ENCODE measurements at regions not wholly inside any gene's neighbourhood (a gene's known extent, or its start where the extent isn't known, plus 50 kb on each side); places are given as distances from the start of the nearest gene placed in this dataset.
"Not testable (repeated sequence)": the region's sequence is repeated elsewhere in the genome, so short reads cannot be mapped to it uniquely, and the experiment has no call there.

- TF ChIP-seq SUZ12 (IDR thresholded peaks at IDR 0.05; ENCODE audit: extremely low read depth, insufficient read depth, insufficient read length) (no peak), ZNF274 (IDR thresholded peaks at IDR 0.05; ENCODE audit: low read depth, low read length) (no peak), YY1 (IDR thresholded peaks at IDR 0.05; ENCODE audit: insufficient read depth, insufficient read length) (no peak)
Observed at GRCh38 chr11:57903011-57903410, 120.7 kb upstream of the OR9Q1 start.

GRCh38 chr11:57903441-57904123 is 120.1 kb upstream of the OR9Q1 start:
- H3K9ac ChIP-seq (ENCODE audit: insufficient read length, low read depth), result no peak overlapping the region
- TF ChIP-seq ZNF274 (IDR thresholded peaks at IDR 0.05; ENCODE audit: low read depth, low read length), result no peak
- TF ChIP-seq YY1 (IDR thresholded peaks at IDR 0.05; ENCODE audit: insufficient read depth, insufficient read length), result no peak
- TF ChIP-seq SUZ12 (IDR thresholded peaks at IDR 0.05; ENCODE audit: extremely low read depth, insufficient read depth, insufficient read length), result no peak
- H3K4me3 ChIP-seq (ENCODE audit: insufficient read length, low read depth), result no peak overlapping the region
- no peaks in the 10 kb centered on the region for H3K36me3 ChIP-seq (ENCODE audit: insufficient read depth, insufficient read length, low read length)
- no peaks in the 10 kb centered on the region for H3K4me1 ChIP-seq (ENCODE audit: insufficient read depth, insufficient read length)
- no peak for DNase-seq (ENCODE audit: low read depth, low spot score)
- no peaks in the 10 kb centered on the region for H3K27me3 ChIP-seq (ENCODE audit: insufficient read depth, insufficient read length)
- peaks cover 23% of the 10 kb centered on the region for H3K9me3 ChIP-seq (ENCODE audit: insufficient read depth, low read length)

More at GRCh38 chr11:57903011-57903410, 120.7 kb upstream of the OR9Q1 start:
- peaks cover 23% of the 10 kb centered on the region for H3K9me3 ChIP-seq (ENCODE audit: insufficient read depth, low read length)
- no peak overlapping the region for H3K9ac ChIP-seq (ENCODE audit: insufficient read length, low read depth)
- H3K27me3 ChIP-seq (ENCODE audit: insufficient read depth, insufficient read length), result no peaks in the 10 kb centered on the region
- H3K36me3 ChIP-seq (ENCODE audit: insufficient read depth, insufficient read length, low read length), result no peaks in the 10 kb centered on the region
- DNase-seq (ENCODE audit: low read depth, low spot score), result no peak
- no peak overlapping the region for H3K4me3 ChIP-seq (ENCODE audit: insufficient read length, low read depth)
- no peaks in the 10 kb centered on the region for H3K4me1 ChIP-seq (ENCODE audit: insufficient read depth, insufficient read length)

DNA sequence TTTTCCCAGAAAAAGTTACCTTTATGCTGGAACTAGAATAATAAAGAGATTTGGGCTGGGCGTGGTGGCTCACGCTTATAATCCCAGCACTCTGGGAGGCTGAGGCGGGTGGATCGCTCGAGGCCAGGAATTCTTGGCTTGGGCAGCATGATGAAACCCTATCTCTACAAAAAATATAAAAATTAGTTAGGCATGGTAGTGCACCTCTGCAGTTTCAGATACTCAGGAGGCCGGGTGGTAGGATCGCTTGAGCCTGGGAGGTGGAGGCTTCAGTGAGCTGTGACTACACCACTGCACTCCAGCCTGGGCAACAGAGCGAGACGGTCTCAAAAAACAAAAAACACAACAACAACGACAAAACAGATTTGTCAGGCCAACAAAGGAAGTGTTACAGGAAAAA is 119.3 kb upstream of the OR9Q1 start:
- Histone ChIP-seq H3K9me3 (ENCODE audit: insufficient read depth, low read length) (peaks cover 23% of the 10 kb centered on the region), H3K4me1 (ENCODE audit: insufficient read depth, insufficient read length) (no peaks in the 10 kb centered on the region), H3K4me3 (ENCODE audit: insufficient read length, low read depth) (no peak overlapping the region), H3K9ac (ENCODE audit: insufficient read length, low read depth) (no peak overlapping the region), H3K36me3 (ENCODE audit: insufficient read depth, insufficient read length, low read length) (no peaks in the 10 kb centered on the region), H3K27me3 (ENCODE audit: insufficient read depth, insufficient read length) (no peaks in the 10 kb centered on the region)
- no peak for DNase-seq (ENCODE audit: low read depth, low spot score)
- TF ChIP-seq SUZ12 (IDR thresholded peaks at IDR 0.05; ENCODE audit: extremely low read depth, insufficient read depth, insufficient read length) (no peak), YY1 (IDR thresholded peaks at IDR 0.05; ENCODE audit: insufficient read depth, insufficient read length) (no peak), ZNF274 (IDR thresholded peaks at IDR 0.05; ENCODE audit: low read depth, low read length) (no peak)

DNA sequence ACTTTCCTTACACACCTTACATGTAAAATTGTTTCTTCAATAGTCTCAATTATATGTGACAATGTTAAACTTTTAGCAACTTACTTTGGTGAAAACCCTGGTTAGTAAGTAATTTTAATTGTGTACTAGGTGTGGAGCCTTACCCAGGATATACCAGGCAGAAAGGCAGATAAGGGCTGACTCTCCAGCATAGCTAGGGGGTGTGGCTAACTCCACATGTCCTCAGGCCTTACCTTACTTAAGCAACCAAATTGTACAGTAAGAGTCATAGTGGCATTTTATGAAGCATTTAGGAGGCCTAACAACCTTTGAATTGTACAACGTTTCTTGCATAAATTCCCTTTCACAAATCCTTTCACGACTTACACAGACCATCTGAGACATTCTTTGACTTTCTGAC is 118.2 kb upstream of the OR9Q1 start:
- no peak overlapping the region for H3K9ac ChIP-seq (ENCODE audit: insufficient read length, low read depth)
- H3K4me1 ChIP-seq (ENCODE audit: insufficient read depth, insufficient read length), result no peaks in the 10 kb centered on the region
- H3K36me3 ChIP-seq (ENCODE audit: insufficient read depth, insufficient read length, low read length), result no peaks in the 10 kb centered on the region
- TF ChIP-seq ZNF274 (IDR thresholded peaks at IDR 0.05; ENCODE audit: low read depth, low read length) (no peak), YY1 (IDR thresholded peaks at IDR 0.05; ENCODE audit: insufficient read depth, insufficient read length) (no peak)
- H3K4me3 ChIP-seq (ENCODE audit: insufficient read length, low read depth), result no peak overlapping the region
- no peak for DNase-seq (ENCODE audit: low read depth, low spot score)
- H3K9me3 ChIP-seq (ENCODE audit: insufficient read depth, low read length), result peaks cover 23% of the 10 kb centered on the region
- no peaks in the 10 kb centered on the region for H3K27me3 ChIP-seq (ENCODE audit: insufficient read depth, insufficient read length)

DNA sequence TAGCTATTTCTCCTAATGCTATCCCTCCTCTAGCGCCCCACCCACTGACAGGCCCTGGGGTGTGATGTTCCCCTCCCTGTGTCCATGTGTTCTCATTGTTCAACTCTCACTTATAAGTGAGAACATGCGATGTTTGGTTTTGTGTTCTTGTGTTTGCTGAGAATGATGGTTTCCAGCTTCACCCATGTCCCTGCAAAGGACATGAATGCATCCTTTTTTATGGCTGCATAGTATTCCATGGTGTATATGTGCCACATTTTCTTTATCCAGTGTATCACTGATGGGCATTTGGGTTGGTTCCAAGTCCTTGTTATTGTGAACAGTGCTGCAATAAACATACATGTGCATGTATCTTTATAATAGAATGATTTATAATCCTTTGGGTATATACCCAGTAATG is 115.3 kb upstream of the OR9Q1 start:
- H3K9ac ChIP-seq (ENCODE audit: insufficient read length, low read depth); H3K36me3 ChIP-seq (ENCODE audit: insufficient read depth, insufficient read length, low read length); H3K4me1 ChIP-seq (ENCODE audit: insufficient read depth, insufficient read length); H3K4me3 ChIP-seq (ENCODE audit: insufficient read length, low read depth); H3K27me3 ChIP-seq (ENCODE audit: insufficient read depth, insufficient read length); DNase-seq (ENCODE audit: low read depth, low spot score): not testable (repeated sequence)
- H3K9me3 ChIP-seq (ENCODE audit: insufficient read depth, low read length), result peaks cover 23% of the 10 kb centered on the region

DNA sequence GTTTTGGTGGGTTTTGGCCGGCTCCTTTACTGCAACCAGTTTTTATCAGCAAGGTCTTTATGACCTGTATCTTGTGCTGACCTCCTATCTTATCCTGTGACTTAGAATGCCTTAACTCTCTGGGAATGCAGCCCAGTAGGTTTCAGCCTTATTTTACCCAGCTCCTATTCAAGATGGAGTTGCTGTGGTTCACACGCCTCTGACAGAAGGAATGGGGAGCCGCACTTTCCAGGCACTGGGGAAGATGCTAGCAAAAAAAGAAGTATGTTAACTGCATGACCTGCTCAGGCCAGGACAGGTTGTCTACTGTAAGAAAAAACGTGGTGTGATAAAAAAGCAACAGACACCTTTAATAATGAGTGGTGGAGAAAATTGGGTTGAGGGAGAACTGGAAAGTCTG is 112.2 kb upstream of the OR9Q1 start:
- not testable (repeated sequence) for H3K4me3 ChIP-seq (ENCODE audit: insufficient read length, low read depth); H3K9ac ChIP-seq (ENCODE audit: insufficient read length, low read depth); H3K36me3 ChIP-seq (ENCODE audit: insufficient read depth, insufficient read length, low read length); H3K4me1 ChIP-seq (ENCODE audit: insufficient read depth, insufficient read length); H3K9me3 ChIP-seq (ENCODE audit: insufficient read depth, low read length); DNase-seq (ENCODE audit: low read depth, low spot score); H3K27me3 ChIP-seq (ENCODE audit: insufficient read depth, insufficient read length)

DNA sequence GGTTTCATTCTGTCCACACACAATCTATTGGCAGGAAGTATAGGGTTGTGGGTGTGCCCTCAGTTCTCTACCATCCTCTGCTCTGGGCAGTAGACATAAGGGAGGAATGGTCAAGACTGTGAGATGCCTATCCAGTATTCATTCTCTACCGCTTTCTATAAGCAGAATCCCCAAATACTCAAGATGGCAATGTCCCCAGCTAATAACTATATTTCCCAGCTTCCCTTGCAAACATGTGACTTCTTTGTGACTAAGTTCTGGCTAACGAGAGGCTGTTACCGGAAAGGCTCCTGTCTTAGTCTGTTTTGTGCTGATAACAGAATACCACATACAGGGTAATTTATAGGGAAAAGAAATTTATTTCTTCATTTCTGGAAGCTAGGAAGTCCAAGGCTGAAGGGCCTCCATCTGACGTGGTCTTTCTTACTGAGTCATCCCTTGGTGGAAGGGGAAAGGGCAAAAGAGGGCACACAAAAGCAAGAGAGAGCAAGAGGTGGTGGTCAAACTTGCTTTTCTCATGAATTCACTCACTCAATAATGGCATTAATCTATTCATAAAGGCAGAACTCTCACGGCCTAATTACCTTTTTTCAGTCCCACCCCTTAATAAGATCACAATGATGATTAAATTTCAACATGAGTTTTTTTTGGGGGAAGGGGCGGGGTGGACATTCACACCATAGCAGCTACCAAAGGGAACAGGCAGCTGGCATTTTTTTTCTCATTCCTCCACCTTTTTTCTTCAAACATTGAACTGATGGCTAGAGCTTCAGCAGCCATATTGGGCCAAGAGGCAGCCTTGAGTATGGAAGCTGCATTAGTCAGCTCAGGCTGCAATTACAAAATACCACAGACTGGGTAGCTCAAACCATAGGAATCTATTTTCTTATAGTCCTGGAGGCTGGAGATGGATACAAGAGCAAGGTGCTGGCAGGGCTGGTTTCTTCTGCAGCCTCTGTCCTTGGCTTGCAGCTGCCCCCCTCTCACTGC is 109.7 kb upstream of the OR9Q1 start:
- no peaks in the 10 kb centered on the region for H3K4me1 ChIP-seq (ENCODE audit: insufficient read depth, insufficient read length)
- DNase-seq (ENCODE audit: low read depth, low spot score), result no peak
- no peak for TF ChIP-seq ZNF274 (IDR thresholded peaks at IDR 0.05; ENCODE audit: low read depth, low read length)
- no peak for TF ChIP-seq SUZ12 (IDR thresholded peaks at IDR 0.05; ENCODE audit: extremely low read depth, insufficient read depth, insufficient read length)
- TF ChIP-seq YY1 (IDR thresholded peaks at IDR 0.05; ENCODE audit: insufficient read depth, insufficient read length), result no peak
- H3K4me3 ChIP-seq (ENCODE audit: insufficient read length, low read depth), result no peak overlapping the region
- no peaks in the 10 kb centered on the region for H3K27me3 ChIP-seq (ENCODE audit: insufficient read depth, insufficient read length)
- no peak overlapping the region for H3K9ac ChIP-seq (ENCODE audit: insufficient read length, low read depth)
- H3K9me3 ChIP-seq (ENCODE audit: insufficient read depth, low read length), result no peaks in the 10 kb centered on the region
- no peaks in the 10 kb centered on the region for H3K36me3 ChIP-seq (ENCODE audit: insufficient read depth, insufficient read length, low read length)

All from NT2/D1 (cell line).